ACC112 (cell line): ENCODE measurements at regions not wholly inside any gene's neighbourhood (a gene's known extent, or its start where the extent isn't known, plus 50 kb on each side); places are given as distances from the start of the nearest gene placed in this dataset.

ENCODE experiments used
- H2AFZ ChIP-seq: fragments of 200-600 bp; sonication (generic); one replicate; pipeline ENCODE4 v1.6.0; 2017; ENCODE audit warnings: antibody characterized with exemption, low read length; ENCODE audit not compliant: unreplicated experiment
- H3K27ac ChIP-seq: fragments of 200-600 bp; sonication (generic); 2 replicates; pipeline ENCODE4 v1.5.1; 2014; ENCODE audit warnings: low read depth, mild to moderate bottlenecking, antibody characterized with exemption, low read length, moderate library complexity
- H3K27me3 ChIP-seq: fragments of 200-600 bp; sonication (generic); 2 replicates; pipeline ENCODE4 v1.6.1; 2014; ENCODE audit warnings: mild to moderate bottlenecking, antibody characterized with exemption, low read length, moderate library complexity, mixed read lengths; ENCODE audit not compliant: insufficient read depth
- H3K36me3 ChIP-seq: fragments of 200-600 bp; sonication (generic); 2 replicates; pipeline ENCODE4 v1.6.1; 2016; ENCODE audit warnings: mild to moderate bottlenecking, antibody characterized with exemption, low read length, moderate library complexity, mixed read lengths; ENCODE audit not compliant: insufficient read depth
- H3K4me1 ChIP-seq: fragments of 200-600 bp; sonication (generic); one replicate; pipeline ENCODE4 v1.6.1; 2016; ENCODE audit warnings: low read length, mixed read lengths; ENCODE audit not compliant: insufficient read depth, unreplicated experiment, control insufficient read depth
- H3K4me3 ChIP-seq: fragments of 200-600 bp; sonication (generic); 2 replicates; pipeline ENCODE4 v1.5.1; 2014; ENCODE audit warnings: mild to moderate bottlenecking, low read depth, low read length
- H3K79me2 ChIP-seq: fragments of 200-600 bp; sonication (generic); one replicate; pipeline ENCODE4 v1.6.0; 2016; ENCODE audit warnings: low read length; ENCODE audit not compliant: control insufficient read depth, unreplicated experiment, insufficient read depth

DNA sequence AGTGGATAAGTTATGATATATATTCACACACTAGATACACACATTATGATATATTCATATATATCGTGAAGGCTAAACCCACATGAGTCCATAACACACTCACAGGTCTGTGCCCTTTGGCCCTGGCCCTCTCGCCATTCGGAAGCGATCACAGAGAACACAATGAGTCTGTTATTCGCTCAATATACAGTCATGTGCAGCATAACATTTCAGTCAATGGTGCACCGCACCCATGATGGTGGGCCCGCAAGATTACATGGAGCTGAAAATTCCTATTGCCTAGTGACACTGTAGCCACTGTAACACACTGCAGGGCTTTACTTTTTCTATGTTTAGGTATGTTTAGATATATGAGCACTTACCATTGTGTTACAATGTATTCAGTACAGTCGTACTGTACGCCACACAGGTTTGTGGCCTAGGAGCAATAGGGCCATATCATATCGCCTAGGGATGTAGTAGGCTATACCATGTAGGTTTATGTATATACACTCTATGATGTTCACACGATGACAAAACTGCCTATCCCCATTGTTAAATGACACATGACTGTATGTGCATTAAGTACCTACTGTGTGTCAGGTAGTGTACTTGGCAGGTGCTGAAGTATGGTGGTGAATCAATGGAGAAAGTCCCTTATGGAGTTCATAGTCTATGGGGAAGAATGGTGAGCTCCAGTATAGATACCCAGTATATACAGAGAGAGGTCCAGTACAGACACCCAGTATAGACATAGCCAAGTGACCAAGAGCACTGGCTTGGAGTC lies 198.8 kb upstream of the KLF14 start:
- Histone ChIP-seq H3K4me3 (no peak overlapping the region), H3K4me1 (peaks cover 6% of the 10 kb centered on the region), H3K36me3 (peaks cover 8% of the 10 kb centered on the region), H3K27ac (no peak overlapping the region), H3K79me2 (peaks cover 94% of the 10 kb centered on the region), H2AFZ (no peak overlapping the region), H3K27me3 (no peaks in the 10 kb centered on the region)

DNA sequence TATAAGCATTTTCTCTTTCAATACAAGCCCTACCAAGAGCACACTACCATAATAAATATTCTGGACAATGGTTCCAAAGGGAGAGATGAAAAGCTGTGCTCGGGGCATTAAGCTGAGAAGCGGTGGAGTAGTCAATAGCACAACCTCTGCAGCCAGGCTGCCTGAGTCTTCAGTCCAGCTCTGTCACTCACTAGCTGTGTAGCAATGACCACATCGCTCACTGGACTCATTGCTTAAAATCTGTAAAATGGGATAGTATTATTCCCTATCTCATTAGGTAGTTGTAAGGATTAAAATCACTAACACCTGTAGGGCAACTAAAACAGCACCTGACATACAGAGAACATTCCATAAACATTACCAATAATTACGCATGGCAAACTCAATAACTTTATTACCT lies 199.9 kb upstream of the KLF14 start:
- peaks cover 96% of the 10 kb centered on the region for H3K79me2 ChIP-seq
- peaks cover 8% of the 10 kb centered on the region for H3K36me3 ChIP-seq
- no peak overlapping the region for H3K4me3 ChIP-seq
- H3K27ac ChIP-seq: no peak overlapping the region
- no peaks in the 10 kb centered on the region for H3K27me3 ChIP-seq
- peaks cover 6% of the 10 kb centered on the region for H3K4me1 ChIP-seq
- no peak overlapping the region for H2AFZ ChIP-seq

DNA sequence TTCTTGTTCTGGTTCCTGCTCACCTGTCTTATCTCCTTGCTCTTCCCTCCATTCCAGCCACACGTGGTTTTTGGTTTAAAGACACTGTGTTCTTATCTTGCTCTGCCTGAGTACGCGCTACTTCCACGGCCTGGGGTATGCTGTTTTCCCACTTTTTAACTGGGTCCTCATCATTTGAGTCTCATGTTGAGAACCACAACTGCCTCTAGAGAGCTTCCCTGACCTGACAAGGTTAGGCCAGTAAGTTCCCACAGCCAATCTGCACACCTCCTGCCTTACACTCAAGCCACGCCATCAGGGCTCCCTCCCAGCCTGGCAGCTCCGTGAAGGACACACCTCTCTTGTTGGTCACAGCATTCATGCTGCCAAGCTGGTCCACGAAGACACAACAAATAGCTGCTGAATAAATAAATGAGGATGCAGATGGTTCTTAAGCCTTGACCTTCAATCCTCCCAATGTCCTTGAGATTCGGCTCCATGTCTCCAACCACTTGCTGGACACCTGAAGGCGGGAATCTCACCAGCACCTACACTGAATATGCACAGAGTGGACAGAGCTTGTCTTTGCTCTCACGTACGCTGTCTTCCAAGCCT lies 201.7 kb upstream of the KLF14 start:
- peaks cover 16% of the 10 kb centered on the region for H3K4me1 ChIP-seq
- no peak overlapping the region for H3K4me3 ChIP-seq
- peaks cover 96% of the 10 kb centered on the region for H3K79me2 ChIP-seq
- H2AFZ ChIP-seq: no peak overlapping the region
- peaks cover 8% of the 10 kb centered on the region for H3K36me3 ChIP-seq
- no peaks in the 10 kb centered on the region for H3K27me3 ChIP-seq
- H3K27ac ChIP-seq: no peak overlapping the region

GRCh38 chr7:130936202-130936931 lies 202.4 kb upstream of the KLF14 start:
- Histone ChIP-seq H3K36me3 (peaks cover 13% of the 10 kb centered on the region), H3K79me2 (peaks cover 96% of the 10 kb centered on the region), H3K4me3 (no peak overlapping the region), H3K27me3 (no peaks in the 10 kb centered on the region), H3K27ac (no peak overlapping the region), H2AFZ (no peak overlapping the region), H3K4me1 (peaks cover 22% of the 10 kb centered on the region)

GRCh38 chr7:130937016-130937415 lies 203.0 kb upstream of the KLF14 start:
- no peaks in the 10 kb centered on the region for H3K27me3 ChIP-seq
- no peak overlapping the region for H3K27ac ChIP-seq
- H3K4me3 ChIP-seq: no peak overlapping the region
- H3K79me2 ChIP-seq: peaks cover 96% of the 10 kb centered on the region
- H3K4me1 ChIP-seq: peaks cover 29% of the 10 kb centered on the region
- H3K36me3 ChIP-seq: peaks cover 18% of the 10 kb centered on the region
- no peak overlapping the region for H2AFZ ChIP-seq

DNA sequence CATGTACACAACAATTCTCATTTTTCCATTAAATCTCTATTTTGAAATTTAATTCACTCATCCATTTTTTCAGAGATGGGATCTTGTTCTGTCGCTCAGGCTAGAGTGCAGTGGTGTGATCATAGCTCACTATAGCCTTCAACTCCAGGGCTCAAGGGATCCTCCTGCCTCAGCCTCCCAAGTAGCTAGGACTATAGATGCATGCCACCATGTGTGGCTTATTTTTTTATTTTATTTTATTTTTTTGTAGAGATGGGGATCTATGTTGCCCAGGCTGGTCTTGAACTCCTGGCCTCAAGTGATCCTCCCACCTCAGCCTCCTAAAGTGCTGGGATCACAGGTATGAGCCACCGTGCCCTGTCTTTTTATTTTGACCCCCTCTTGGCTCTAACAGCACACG lies 203.8 kb upstream of the KLF14 start:
- Histone ChIP-seq H3K4me3 (no peak overlapping the region), H3K27me3 (no peaks in the 10 kb centered on the region), H2AFZ (no peak overlapping the region), H3K79me2 (peaks cover 97% of the 10 kb centered on the region), H3K27ac (peak overlapping the region; percentile 97; the same call in 1 of the 2 replicates), H3K4me1 (peaks cover 37% of the 10 kb centered on the region), H3K36me3 (peaks cover 18% of the 10 kb centered on the region)

DNA sequence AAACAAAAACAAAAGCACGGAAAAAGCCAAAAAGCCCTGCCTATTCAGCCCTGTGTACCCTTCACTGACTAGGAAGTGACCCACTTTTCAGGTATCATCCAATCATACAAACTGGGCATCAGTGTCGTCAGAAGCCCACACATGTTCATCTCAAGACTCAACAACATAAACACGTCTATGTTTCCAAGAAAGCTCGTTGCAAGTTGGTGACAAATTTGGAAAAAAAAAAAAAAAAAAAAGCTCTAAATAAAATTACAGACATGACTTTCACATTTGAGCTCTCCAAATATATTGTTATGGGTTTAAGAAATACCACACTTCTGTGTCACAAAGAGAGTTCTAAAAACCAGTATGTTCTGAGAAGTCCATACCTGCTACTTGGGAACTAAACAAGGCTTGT lies 204.7 kb upstream of the KLF14 start:
- Histone ChIP-seq H3K27ac (peak overlapping the region; percentile 97; the same call in 1 of the 2 replicates), H3K79me2 (peaks cover 97% of the 10 kb centered on the region), H3K4me3 (0 out of 2 replicates have a peak overlapping the region, but pooled peaks have one; percentile 57), H3K27me3 (no peaks in the 10 kb centered on the region), H2AFZ (no peak overlapping the region), H3K36me3 (peaks cover 16% of the 10 kb centered on the region), H3K4me1 (peaks cover 40% of the 10 kb centered on the region)

- H3K4me1 ChIP-seq: peaks cover 48% of the 10 kb centered on the region
- no peaks in the 10 kb centered on the region for H3K27me3 ChIP-seq
- no peak overlapping the region for H2AFZ ChIP-seq
- peaks cover 97% of the 10 kb centered on the region for H3K79me2 ChIP-seq
- peak overlapping the region; percentile 57 for H3K4me3 ChIP-seq
- peak overlapping the region; percentile 97 for H3K27ac ChIP-seq
- peaks cover 16% of the 10 kb centered on the region for H3K36me3 ChIP-seq
Observed at GRCh38 chr7:130939321-130940095, 205.5 kb upstream of the KLF14 start.

- no peak overlapping the region for H2AFZ ChIP-seq
- H3K27ac ChIP-seq: peak overlapping the region; percentile 97
- H3K27me3 ChIP-seq: no peaks in the 10 kb centered on the region
- H3K4me1 ChIP-seq: peaks cover 56% of the 10 kb centered on the region
- H3K36me3 ChIP-seq: peaks cover 20% of the 10 kb centered on the region
- H3K4me3 ChIP-seq: peak overlapping the region; percentile 75
- H3K79me2 ChIP-seq: peaks cover 99% of the 10 kb centered on the region
Observed at GRCh38 chr7:130940326-130940725, 206.3 kb upstream of the KLF14 start.

- peak overlapping the region; percentile 97 for H3K27ac ChIP-seq
Observed at GRCh38 chr7:130940907-130941306, 206.9 kb upstream of the KLF14 start.

More at GRCh38 chr7:130940907-130941306, 206.9 kb upstream of the KLF14 start:
- H3K36me3 ChIP-seq: peaks cover 23% of the 10 kb centered on the region
- peak overlapping the region; percentile 75 for H3K4me3 ChIP-seq
- H3K4me1 ChIP-seq: peaks cover 60% of the 10 kb centered on the region
- peaks cover 98% of the 10 kb centered on the region for H3K79me2 ChIP-seq
- H2AFZ ChIP-seq: no peak overlapping the region
- no peaks in the 10 kb centered on the region for H3K27me3 ChIP-seq
